CD14-positive monocyte (primary cell): ENCODE measurements at regions not wholly inside any gene's neighbourhood (a gene's known extent, or its start where the extent isn't known, plus 50 kb on each side); places are given as distances from the start of the nearest gene placed in this dataset.

ENCODE experiments used
- DNase-seq, 3 donors: peaks; one replicate each; pipeline ENCODE4 v3.0.0-alpha.2; 2011 to 2022
- H2AFZ ChIP-seq: 2 replicates; pipeline ENCODE4 v1.6.0; 2012; ENCODE audit warnings: mild to moderate bottlenecking, low read depth, low read length, inconsistent platforms; ENCODE audit not compliant: insufficient read depth, poor library complexity, severe bottlenecking
- H3K27ac ChIP-seq, 2 donors: 1 replicate in 1 of 2; 2 replicates in 1 of 2; pipeline ENCODE4 v1.5.1; 2012 to 2013; ENCODE audit warnings: low read length in 2 of 2, control low read depth in 1 of 2, inconsistent platforms in 1 of 2, low read depth in 1 of 2, mild to moderate bottlenecking in 1 of 2
- H3K27me3 ChIP-seq, 2 donors: one replicate each; pipeline versions ENCODE4 v1.6.0 to v1.6.1; 2011 to 2013; ENCODE audit warnings: low read length in 2 of 2; ENCODE audit not compliant: control insufficient read depth in 2 of 2, insufficient read depth in 2 of 2
- H3K36me3 ChIP-seq, 2 donors: replicated peaks in 1 of 2; 1 replicate in 1 of 2; 2 replicates in 1 of 2; pipeline versions ENCODE4 v1.5.1 to v1.6.1; 2012 to 2013; ENCODE audit warnings: low read length in 2 of 2, control low read depth in 1 of 2, inconsistent platforms in 1 of 2, mild to moderate bottlenecking in 1 of 2; ENCODE audit not compliant: insufficient read depth in 2 of 2, control insufficient read depth in 1 of 2
- H3K4me1 ChIP-seq, 2 donors: 1 replicate in 1 of 2; 2 replicates in 1 of 2; pipeline versions ENCODE4 v1.5.1 to v1.6.1; 2012 to 2013; ENCODE audit warnings: low read length in 2 of 2, control low read depth in 1 of 2, inconsistent platforms in 1 of 2, mild to moderate bottlenecking in 1 of 2, moderate library complexity in 1 of 2; ENCODE audit not compliant: insufficient read depth in 2 of 2, control insufficient read depth in 1 of 2
- H3K4me2 ChIP-seq: replicated peaks from 2 replicates; pipeline ENCODE3; 2012; ENCODE audit warnings: low read length, moderate library complexity, mild to moderate bottlenecking; ENCODE audit not compliant: poor library complexity, severe bottlenecking; ENCODE audit errors: extremely low read depth
- H3K4me3 ChIP-seq, 3 experiments: fragments of 200-600 bp in 1 of 3; sonication (generic) in 1 of 3; replicated peaks in 1 of 3; 1 replicate in 2 of 3; 2 replicates in 1 of 3; pipeline ENCODE4 v1.5.1; 2011 to 2013; ENCODE audit warnings: low read length in 3 of 3, mild to moderate bottlenecking in 3 of 3, control low read depth in 2 of 3, low read depth in 2 of 3, inconsistent platforms in 1 of 3, moderate library complexity in 1 of 3
- H3K79me2 ChIP-seq: 2 replicates; pipeline ENCODE4 v1.6.0; 2012; ENCODE audit warnings: mild to moderate bottlenecking, control low read depth, inconsistent platforms, low read length, moderate library complexity; ENCODE audit not compliant: insufficient read depth
- H3K9ac ChIP-seq: 2 replicates; pipeline ENCODE4 v1.6.0; 2017; ENCODE audit warnings: low read length, mild to moderate bottlenecking; ENCODE audit not compliant: insufficient read depth, poor library complexity, severe bottlenecking
- H3K9me3 ChIP-seq, 2 donors: replicated peaks in 1 of 2; 1 replicate in 1 of 2; 2 replicates in 1 of 2; pipeline versions ENCODE4 v1.5.1 to v1.6.1; 2012 to 2013; ENCODE audit warnings: low read length in 2 of 2, control low read depth in 1 of 2; ENCODE audit not compliant: control insufficient read depth in 1 of 2, insufficient read depth in 1 of 2
- H4K20me1 ChIP-seq: 2 replicates; pipeline ENCODE4 v1.6.0; 2012; ENCODE audit warnings: mild to moderate bottlenecking, low read length, control low read depth, moderate library complexity; ENCODE audit not compliant: insufficient read depth
- H3K27ac Mint-ChIP-seq, 7 donors: one replicate each; pipeline ENCODE4 v1.8.0; 2020; ENCODE audit warnings: mild to moderate bottlenecking in 7 of 7, mixed read lengths in 7 of 7, moderate library complexity in 6 of 7, inconsistent platforms in 2 of 7
- H3K27me3 Mint-ChIP-seq, 3 donors: one replicate each; pipeline ENCODE4 v1.8.0; 2021 to 2022; ENCODE audit warnings: low read depth in 3 of 3, mild to moderate bottlenecking in 3 of 3, mixed read lengths in 3 of 3, moderate library complexity in 3 of 3, inconsistent platforms in 1 of 3
- H3K36me3 Mint-ChIP-seq, 2 donors: one replicate each; pipeline ENCODE4 v1.8.0; 2020; ENCODE audit warnings: mixed read lengths in 2 of 2, inconsistent platforms in 1 of 2, mild to moderate bottlenecking in 1 of 2
- H3K4me1 Mint-ChIP-seq: one replicate; pipeline ENCODE4 v1.8.0; 2020; ENCODE audit warnings: mild to moderate bottlenecking, mixed read lengths
- H3K4me3 Mint-ChIP-seq, 2 donors: one replicate each; pipeline ENCODE4 v1.8.0; 2020; ENCODE audit warnings: mild to moderate bottlenecking in 2 of 2, mixed read lengths in 2 of 2, moderate library complexity in 1 of 2
- H3K9me3 Mint-ChIP-seq, 7 donors: one replicate each; pipeline ENCODE4 v1.8.0; 2020 to 2022; ENCODE audit warnings: mixed read lengths in 7 of 7, mild to moderate bottlenecking in 6 of 7, moderate library complexity in 6 of 7, inconsistent platforms in 2 of 7
- WGBS: methylation state at CpG from one replicate; pipeline ENCODE4 v1.1.5; 2013; ENCODE audit warnings: missing lambda C conversion rate; ENCODE audit not compliant: insufficient coverage; 5-methylcytosine and 5-hydroxymethylcytosine counted together
- intact Hi-C, 2 donors: fragments of 100-400 bp; cut with micrococcal nuclease; formaldehyde crosslinking; loops; one replicate each; pipeline versions ENCODE4 v1.15.0 to v1.15.1; 2023
- TF ChIP-seq, protein P1 (sequence below): fragments of 200-600 bp; IDR thresholded peaks from one replicate; pipeline ENCODE4 v1.8.0; 2022; ENCODE audit warnings: antibody characterized with exemption, mild to moderate bottlenecking

DNA sequence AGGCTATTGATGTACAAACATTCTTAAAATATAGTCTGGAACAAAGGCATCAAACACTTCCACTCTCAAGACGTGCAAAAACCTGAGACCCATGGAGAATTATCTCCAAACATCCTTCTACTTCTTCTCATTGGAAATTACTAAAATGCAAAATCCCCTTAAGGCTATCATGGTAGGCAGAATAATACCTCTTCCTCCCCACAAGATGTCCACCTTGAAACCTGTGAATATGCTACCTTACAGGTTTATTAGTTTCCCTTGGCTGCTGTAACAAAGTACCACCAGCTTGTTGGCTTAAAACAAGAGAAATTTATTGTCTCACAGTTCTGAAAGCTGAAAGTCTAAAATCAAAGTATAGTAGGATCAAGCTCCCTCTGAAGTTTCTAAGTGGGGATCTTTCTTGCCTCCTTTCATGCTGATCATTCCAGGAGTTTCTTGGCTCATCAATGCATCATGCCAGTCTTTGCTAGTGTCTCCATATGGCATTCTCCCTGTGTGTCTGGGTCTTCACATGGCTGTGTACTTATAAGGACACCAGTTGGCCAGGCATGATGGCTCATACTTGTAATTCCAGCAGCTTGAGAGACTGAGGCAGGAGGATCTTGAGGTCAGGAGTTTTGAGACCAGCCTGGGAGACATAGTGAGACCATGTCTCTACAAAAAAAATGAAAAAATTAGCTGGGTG, 163.7 kb upstream of the NCK2 start:
- H3K36me3 ChIP-seq: no peaks in the 10 kb centered on the region
- no peaks in the 10 kb centered on the region for H3K27me3 ChIP-seq
- H3K4me3 ChIP-seq: no peak overlapping the region
- DNase-seq: no peak
- no peak overlapping the region for H3K27ac ChIP-seq
- H3K4me1 Mint-ChIP-seq: peaks cover 2% of the 10 kb centered on the region
- H3K9ac ChIP-seq: no peak overlapping the region
- no peak overlapping the region for H3K4me2 ChIP-seq
- no peaks in the 10 kb centered on the region for H4K20me1 ChIP-seq
- H3K9me3 ChIP-seq: no peaks in the 10 kb centered on the region
- intact Hi-C loops: no loop called here
- H3K9me3 Mint-ChIP-seq: peaks cover 0 to 3% (median 0%) of the 10 kb centered on the region in 7 donors
- no peak overlapping the region for H3K4me3 Mint-ChIP-seq
- H3K27me3 Mint-ChIP-seq: peaks cover 4 to 5% (median 5%) of the 10 kb centered on the region in 3 donors
- TF ChIP-seq, protein P1, sequence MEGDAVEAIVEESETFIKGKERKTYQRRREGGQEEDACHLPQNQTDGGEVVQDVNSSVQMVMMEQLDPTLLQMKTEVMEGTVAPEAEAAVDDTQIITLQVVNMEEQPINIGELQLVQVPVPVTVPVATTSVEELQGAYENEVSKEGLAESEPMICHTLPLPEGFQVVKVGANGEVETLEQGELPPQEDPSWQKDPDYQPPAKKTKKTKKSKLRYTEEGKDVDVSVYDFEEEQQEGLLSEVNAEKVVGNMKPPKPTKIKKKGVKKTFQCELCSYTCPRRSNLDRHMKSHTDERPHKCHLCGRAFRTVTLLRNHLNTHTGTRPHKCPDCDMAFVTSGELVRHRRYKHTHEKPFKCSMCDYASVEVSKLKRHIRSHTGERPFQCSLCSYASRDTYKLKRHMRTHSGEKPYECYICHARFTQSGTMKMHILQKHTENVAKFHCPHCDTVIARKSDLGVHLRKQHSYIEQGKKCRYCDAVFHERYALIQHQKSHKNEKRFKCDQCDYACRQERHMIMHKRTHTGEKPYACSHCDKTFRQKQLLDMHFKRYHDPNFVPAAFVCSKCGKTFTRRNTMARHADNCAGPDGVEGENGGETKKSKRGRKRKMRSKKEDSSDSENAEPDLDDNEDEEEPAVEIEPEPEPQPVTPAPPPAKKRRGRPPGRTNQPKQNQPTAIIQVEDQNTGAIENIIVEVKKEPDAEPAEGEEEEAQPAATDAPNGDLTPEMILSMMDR: no peak
- H3K79me2 ChIP-seq: no peaks in the 10 kb centered on the region
- no peaks in the 10 kb centered on the region for H3K4me1 ChIP-seq
- no peak overlapping the region for H2AFZ ChIP-seq
- no peak overlapping the region for H3K27ac Mint-ChIP-seq
- no peaks in the 10 kb centered on the region for H3K36me3 Mint-ChIP-seq
- no CpG with 5 or more reads among the region's 1 CpG for WGBS

DNA sequence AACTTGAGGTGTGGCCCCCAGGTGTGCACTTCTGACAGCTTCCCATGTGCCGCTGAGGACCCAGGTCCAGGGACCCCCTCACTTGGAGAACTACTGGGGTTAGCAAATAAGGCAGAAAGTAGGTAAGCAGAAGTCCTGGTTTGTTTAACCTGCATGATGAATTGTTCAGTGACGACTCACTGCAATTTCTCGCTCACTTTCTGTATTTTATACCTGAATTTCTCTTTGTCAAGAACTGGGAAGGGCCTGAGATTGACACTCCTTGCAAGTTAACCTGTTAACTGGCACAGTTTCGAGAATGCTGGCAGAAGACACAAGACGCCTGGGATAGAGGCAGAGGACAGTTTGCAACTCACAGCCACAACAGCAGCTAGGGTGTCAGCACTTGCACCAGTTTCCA, 164.5 kb upstream of the NCK2 start:
- H3K4me1 ChIP-seq: no peaks in the 10 kb centered on the region
- no peak overlapping the region for H3K27ac Mint-ChIP-seq
- WGBS: 90% methylated on average over 5 of the region's 5 CpGs

More for the DNA sequence above, 164.5 kb upstream of the NCK2 start:
- DNase-seq: no peak
- no peak overlapping the region for H3K4me2 ChIP-seq
- no peaks in the 10 kb centered on the region for H4K20me1 ChIP-seq
- Mint-ChIP-seq H3K9me3 (no peaks in the 10 kb centered on the region), H3K36me3 (no peaks in the 10 kb centered on the region), H3K4me1 (peaks cover 2% of the 10 kb centered on the region), H3K27me3 (peaks cover 4 to 10% (median 9%) of the 10 kb centered on the region in 3 donors), H3K4me3 (no peak overlapping the region)
- H3K27me3 ChIP-seq: no peaks in the 10 kb centered on the region
- intact Hi-C loops: no loop called here
- H3K4me3 ChIP-seq: no peak overlapping the region
- no peaks in the 10 kb centered on the region for H3K36me3 ChIP-seq
- H3K79me2 ChIP-seq: no peaks in the 10 kb centered on the region
- H3K27ac ChIP-seq: no peak overlapping the region
- TF ChIP-seq, protein P1: no peak
- H3K9me3 ChIP-seq: no peaks in the 10 kb centered on the region
- H2AFZ ChIP-seq: no peak overlapping the region
- no peak overlapping the region for H3K9ac ChIP-seq
